IMR-90 (cell line): ENCODE measurements at regions not wholly inside any gene's neighbourhood (a gene's known extent, or its start where the extent isn't known, plus 50 kb on each side); places are given as distances from the start of the nearest gene placed in this dataset.

Experiments used
- ATAC-seq: fragments of 200-7000 bp; cut with Tn5 transposase; 2 replicates; pipeline ENCODE4 v1.9.1; 2020; ENCODE audit warnings: low read depth, mild to moderate bottlenecking, moderate library complexity
- BruUV-seq: library from RNA; stranded (reverse); fragments of 400-500 nt; replicated peaks from 2 replicates; lab custom pipeline; 2021; lab: Mats Ljungman, UMichigan
- CTCF ChIA-PET: fragments of 300-600 bp; formaldehyde crosslinking; extraction: SDS; loops from one replicate; lab custom pipeline; 2021; ENCODE audit warnings: antibody characterized with exemption; lab: Yijun Ruan, JAX
- POLR2A ChIA-PET: fragments of 300-600 bp; sonication (Branson Sonifier 250); formaldehyde crosslinking; loops from one replicate; lab custom pipeline; 2022; ENCODE audit warnings: antibody characterized with exemption; ENCODE audit not compliant: unreplicated experiment; lab: Charles Lee
- DNase-seq: peaks from one replicate; pipeline ENCODE4 v3.0.0; 2013
- H2AFZ ChIP-seq: replicated peaks from 2 replicates; pipeline ENCODE3; 2013; ENCODE audit warnings: low read length, mild to moderate bottlenecking; ENCODE audit not compliant: poor library complexity
- H2AK5ac ChIP-seq: 2 replicates; pipeline ENCODE4 v1.6.1; 2013; ENCODE audit warnings: low read depth, low read length, inconsistent platforms
- H2AK9ac ChIP-seq: replicated peaks from 2 replicates; pipeline ENCODE3; 2013; ENCODE audit warnings: mild to moderate bottlenecking, low read depth, low read length, moderate library complexity; ENCODE audit not compliant: poor library complexity
- H2BK120ac ChIP-seq: 2 replicates; pipeline ENCODE4 v1.6.1; 2013; ENCODE audit warnings: low read depth, low read length, inconsistent platforms
- H2BK15ac ChIP-seq: 3 replicates; pipeline ENCODE4 v1.6.1; 2013; ENCODE audit warnings: low read depth, low read length, inconsistent platforms
- H2BK20ac ChIP-seq: 2 replicates; pipeline ENCODE4 v1.6.1; 2013; ENCODE audit warnings: low read depth, mild to moderate bottlenecking, inconsistent platforms, low read length, moderate library complexity
- H2BK5ac ChIP-seq: 2 replicates; pipeline ENCODE4 v1.6.1; 2013; ENCODE audit warnings: mild to moderate bottlenecking, low read depth, low read length, inconsistent platforms; ENCODE audit not compliant: poor library complexity, severe bottlenecking
- H3K14ac ChIP-seq: replicated peaks from 2 replicates; pipeline ENCODE4 v1.6.1; 2013; ENCODE audit warnings: low read depth, low read length, inconsistent platforms
- H3K18ac ChIP-seq: 2 replicates; pipeline ENCODE4 v1.6.1; 2013; ENCODE audit warnings: low read depth, low read length, control low read depth
- H3K23ac ChIP-seq: 2 replicates; pipeline ENCODE4 v1.6.1; 2013; ENCODE audit warnings: low read depth, low read length, inconsistent platforms
- H3K27ac ChIP-seq: 2 replicates; pipeline ENCODE4 v1.5.1; 2013; ENCODE audit warnings: mild to moderate bottlenecking, control low read depth, low read length; ENCODE audit not compliant: insufficient read depth
- H3K27me3 ChIP-seq: 2 replicates; pipeline ENCODE4 v1.6.1; 2013; ENCODE audit warnings: low read length; ENCODE audit not compliant: control insufficient read depth, insufficient read depth
- H3K36me3 ChIP-seq: 2 replicates; pipeline ENCODE4 v1.6.1; 2013; ENCODE audit warnings: low read length, mixed read lengths; ENCODE audit not compliant: control insufficient read depth, insufficient read depth
- H3K4ac ChIP-seq: 2 replicates; pipeline ENCODE4 v1.6.1; 2013; ENCODE audit warnings: low read depth, low read length, inconsistent platforms
- H3K4me1 ChIP-seq: 2 replicates; pipeline ENCODE4 v1.6.1; 2013; ENCODE audit warnings: low read length, mixed read lengths; ENCODE audit not compliant: control insufficient read depth, insufficient read depth
- H3K4me2 ChIP-seq: 2 replicates; pipeline ENCODE4 v1.6.1; 2013; ENCODE audit warnings: low read depth, mild to moderate bottlenecking, control low read depth, low read length, moderate library complexity
- H3K4me3 ChIP-seq: 2 replicates; pipeline ENCODE4 v1.5.1; 2013; ENCODE audit warnings: low read depth, mild to moderate bottlenecking, control low read depth, low read length, moderate library complexity; ENCODE audit not compliant: insufficient read depth
- H3K56ac ChIP-seq: 2 replicates; pipeline ENCODE4 v1.6.1; 2013; ENCODE audit warnings: low read length, inconsistent platforms; ENCODE audit not compliant: insufficient read depth; ENCODE audit errors: extremely low read depth
- H3K79me1 ChIP-seq, 2 experiments: 2 replicates each; pipeline ENCODE4 v1.6.1; 2013; ENCODE audit warnings: low read length in 2 of 2, inconsistent platforms in 1 of 2, low read depth in 1 of 2
- H3K9ac ChIP-seq: 2 replicates; pipeline ENCODE4 v1.6.1; 2013; ENCODE audit warnings: low read depth, low read length, control low read depth
- H3K9me1 ChIP-seq: 2 replicates; pipeline ENCODE4 v1.6.1; 2013; ENCODE audit warnings: low read length, inconsistent platforms; ENCODE audit not compliant: insufficient read depth
- H3K9me3 ChIP-seq: 2 replicates; pipeline ENCODE4 v1.6.1; 2013; ENCODE audit warnings: low read length; ENCODE audit not compliant: control insufficient read depth, insufficient read depth
- H4K20me1 ChIP-seq: 2 replicates; pipeline ENCODE4 v1.6.1; 2013; ENCODE audit warnings: low read length, inconsistent platforms; ENCODE audit not compliant: insufficient read depth
- H4K5ac ChIP-seq: 2 replicates; pipeline ENCODE4 v1.6.1; 2013; ENCODE audit warnings: mild to moderate bottlenecking, low read depth, low read length, control low read depth
- H4K8ac ChIP-seq, 2 experiments: 2 replicates each; pipeline ENCODE4 v1.6.1; 2013; ENCODE audit warnings: low read depth in 2 of 2, low read length in 2 of 2, control low read depth in 1 of 2, inconsistent platforms in 1 of 2
- H4K91ac ChIP-seq: 2 replicates; pipeline ENCODE4 v1.6.1; 2013; ENCODE audit warnings: low read depth, low read length, inconsistent platforms; ENCODE audit not compliant: insufficient read depth
- BHLHE40 ChIP-seq: fragments of 150-350 bp; IDR thresholded peaks from 2 replicates; pipeline ENCODE4 v1.6.1; 2016; ENCODE audit warnings: mild to moderate bottlenecking, low read depth, low read length
- CEBPB ChIP-seq: IDR thresholded peaks from 2 replicates; pipeline ENCODE4 v1.6.1; 2012; ENCODE audit warnings: low read depth, low read length, improper control_type of control experiment
- CHD1 ChIP-seq: IDR thresholded peaks from 2 replicates; pipeline ENCODE4 v1.6.1; 2012; ENCODE audit warnings: low read depth, low read length, improper control_type of control experiment
- ELK1 ChIP-seq: fragments of 150-350 bp; IDR thresholded peaks from 2 replicates; pipeline ENCODE4 v1.6.1; 2016; ENCODE audit warnings: low read depth, mild to moderate bottlenecking, low read length, moderate library complexity, borderline replicate concordance
- FOS ChIP-seq: fragments of 150-350 bp; IDR thresholded peaks from 2 replicates; pipeline ENCODE4 v1.6.1; 2016; ENCODE audit warnings: low read depth, low read length
- MAFK ChIP-seq: IDR thresholded peaks from 2 replicates; pipeline ENCODE4 v1.6.1; 2012; ENCODE audit warnings: low read depth, low read length, improper control_type of control experiment
- MAZ ChIP-seq: IDR thresholded peaks from 2 replicates; pipeline ENCODE4 v1.6.1; 2012; ENCODE audit warnings: low read depth, mild to moderate bottlenecking, low read length, improper control_type of control experiment, moderate library complexity, borderline replicate concordance
- MXI1 ChIP-seq: IDR thresholded peaks from 2 replicates; pipeline ENCODE4 v1.6.1; 2012; ENCODE audit warnings: low read depth, mild to moderate bottlenecking, low read length, moderate library complexity, borderline replicate concordance
- NFE2L2 ChIP-seq: fragments of 150-350 bp; IDR thresholded peaks from 2 replicates; pipeline ENCODE4 v1.6.1; 2016; ENCODE audit warnings: low read depth, mild to moderate bottlenecking, low read length
- POLR2A ChIP-seq: IDR thresholded peaks from 2 replicates; pipeline ENCODE4 v1.6.1; 2012; ENCODE audit warnings: mild to moderate bottlenecking, low read depth, low read length
- RAD21 ChIP-seq: IDR thresholded peaks from 2 replicates; pipeline ENCODE4 v1.6.1; 2012; ENCODE audit warnings: low read length, improper control_type of control experiment
- RCOR1 ChIP-seq: IDR thresholded peaks from 2 replicates; pipeline ENCODE4 v1.6.1; 2012; ENCODE audit warnings: mild to moderate bottlenecking, low read length, improper control_type of control experiment; ENCODE audit not compliant: insufficient replicate concordance
- RFX5 ChIP-seq: IDR thresholded peaks from 2 replicates; pipeline ENCODE4 v1.8.0; 2012; ENCODE audit warnings: low read depth, mild to moderate bottlenecking, low read length, moderate library complexity
- SMC3 ChIP-seq: fragments of 150-350 bp; IDR thresholded peaks from 2 replicates; pipeline ENCODE4 v1.6.1; 2016; ENCODE audit warnings: low read depth, mild to moderate bottlenecking, antibody characterized with exemption, low read length, moderate library complexity
- USF2 ChIP-seq: fragments of 150-350 bp; IDR thresholded peaks from 2 replicates; pipeline ENCODE4 v1.6.1; 2017; ENCODE audit warnings: mild to moderate bottlenecking, antibody characterized with exemption, low read length, low read depth
- WGBS, 2 experiments: methylation state at CpG; one replicate each; pipeline versions ENCODE4 v1.1.5 to v1.1.7; 2013; ENCODE audit warnings: missing lambda C conversion rate in 2 of 2; ENCODE audit not compliant: insufficient read length in 1 of 2; ENCODE audit errors: extremely low coverage in 2 of 2; 5-methylcytosine and 5-hydroxymethylcytosine counted together
- dilution Hi-C: fragments of 300-500 bp; cut with HindIII; formaldehyde crosslinking; loops from one replicate; pipeline ENCODE4 v1.14.3; 2018; ENCODE audit warnings: low sequenced_read_pairs; ENCODE audit not compliant: unreplicated experiment
- in situ Hi-C: fragments of 300-500 bp; cut with MboI; formaldehyde crosslinking; loops from 3 replicates; pipeline ENCODE4 v1.14.3; 2019; ENCODE audit warnings: low sequenced_read_pairs, inconsistent platforms, mixed read lengths
- intact Hi-C: fragments of 100-400 bp; cut with micrococcal nuclease; formaldehyde crosslinking; loops from 2 replicates; pipeline ENCODE4 v1.10.0; 2022
- TF ChIP-seq, protein P1 (sequence below): conservative IDR thresholded peaks from 2 replicates; pipeline ENCODE4 v1.5.1; 2012; ENCODE audit warnings: mild to moderate bottlenecking, low read depth, low read length, improper control_type of control experiment

- H4K91ac ChIP-seq = no peak overlapping the region
- H3K79me1 ChIP-seq = no peaks in the 10 kb centered on the region
- H3K4me2 ChIP-seq = no peak overlapping the region
- H4K8ac ChIP-seq = no peak overlapping the region
- H3K9ac ChIP-seq = no peak overlapping the region
- TF ChIP-seq CHD1 (no peak), MAFK (no peak), RCOR1 (no peak), CEBPB (no peak), USF2 (no peak), POLR2A (no peak), MAZ (no peak), SMC3 (no peak), FOS (no peak), MXI1 (no peak), RFX5 (no peak), NFE2L2 (no peak), RAD21 (no peak), BHLHE40 (no peak), ELK1 (no peak)
- TF ChIP-seq, protein P1, sequence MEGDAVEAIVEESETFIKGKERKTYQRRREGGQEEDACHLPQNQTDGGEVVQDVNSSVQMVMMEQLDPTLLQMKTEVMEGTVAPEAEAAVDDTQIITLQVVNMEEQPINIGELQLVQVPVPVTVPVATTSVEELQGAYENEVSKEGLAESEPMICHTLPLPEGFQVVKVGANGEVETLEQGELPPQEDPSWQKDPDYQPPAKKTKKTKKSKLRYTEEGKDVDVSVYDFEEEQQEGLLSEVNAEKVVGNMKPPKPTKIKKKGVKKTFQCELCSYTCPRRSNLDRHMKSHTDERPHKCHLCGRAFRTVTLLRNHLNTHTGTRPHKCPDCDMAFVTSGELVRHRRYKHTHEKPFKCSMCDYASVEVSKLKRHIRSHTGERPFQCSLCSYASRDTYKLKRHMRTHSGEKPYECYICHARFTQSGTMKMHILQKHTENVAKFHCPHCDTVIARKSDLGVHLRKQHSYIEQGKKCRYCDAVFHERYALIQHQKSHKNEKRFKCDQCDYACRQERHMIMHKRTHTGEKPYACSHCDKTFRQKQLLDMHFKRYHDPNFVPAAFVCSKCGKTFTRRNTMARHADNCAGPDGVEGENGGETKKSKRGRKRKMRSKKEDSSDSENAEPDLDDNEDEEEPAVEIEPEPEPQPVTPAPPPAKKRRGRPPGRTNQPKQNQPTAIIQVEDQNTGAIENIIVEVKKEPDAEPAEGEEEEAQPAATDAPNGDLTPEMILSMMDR = no peak
- H2AFZ ChIP-seq = no peak overlapping the region
- no peak overlapping the region for H3K4me3 ChIP-seq
- POLR2A ChIA-PET = no interaction called here
- dilution Hi-C loops (no loop called here), intact Hi-C loops (no loop called here), in situ Hi-C loops (no loop called here)
- no peaks in the 10 kb centered on the region for H3K4me1 ChIP-seq
- no peak overlapping the region for H3K18ac ChIP-seq
- ATAC-seq (no peak), DNase-seq (peak; percentile 19)
- BruUV-seq = no TSS peak
- no peak overlapping the region for H3K23ac ChIP-seq
- no peaks in the 10 kb centered on the region for H3K36me3 ChIP-seq
- no peak overlapping the region for H2AK9ac ChIP-seq
- H3K9me1 ChIP-seq = no peaks in the 10 kb centered on the region
- H3K9me3 ChIP-seq = no peaks in the 10 kb centered on the region
- H3K27me3 ChIP-seq = peaks cover 2% of the 10 kb centered on the region; the same call in 1 of the 2 replicates
- H4K5ac ChIP-seq = no peak overlapping the region
- no peak overlapping the region for H2BK5ac ChIP-seq
- no peak overlapping the region for H2BK20ac ChIP-seq
- H3K14ac ChIP-seq = no peak overlapping the region
- no peaks in the 10 kb centered on the region for H4K20me1 ChIP-seq
- H3K27ac ChIP-seq = no peak overlapping the region
- no peak overlapping the region for H3K4ac ChIP-seq
- no CpG with 5 or more reads among the region's 1 CpG for WGBS, 2 experiments
- no peak overlapping the region for H2AK5ac ChIP-seq
- CTCF ChIA-PET = no interaction called here
- H2BK120ac ChIP-seq = no peak overlapping the region
- H3K56ac ChIP-seq = no peak overlapping the region
- no peak overlapping the region for H2BK15ac ChIP-seq
Observed at GRCh38 chr6:82555801-82556200, 192.2 kb downstream of the TPBG start.
